HG03520 (cell line): ENCODE measurements at regions not wholly inside any gene's neighbourhood (a gene's known extent, or its start where the extent isn't known, plus 50 kb on each side); places are given as distances from the start of the nearest gene placed in this dataset.

ENCODE experiments used
- ATAC-seq: cut with Tn5 transposase; IDR thresholded peaks from one replicate; pipeline ENCODE4 v1.9.1; 2021; ENCODE audit warnings: mild to moderate bottlenecking, moderate library complexity; ENCODE audit not compliant: unreplicated experiment

- no peak for ATAC-seq
Measured at GRCh38 chrX:39125834-39126233, 324.6 kb downstream of the MID1IP1 start.

GRCh38 chrX:39133971-39134370 lies 332.7 kb downstream of the MID1IP1 start:
- peak; percentile 56 for ATAC-seq

GRCh38 chrX:39137363-39137954 lies 336.2 kb downstream of the MID1IP1 start:
- no peak for ATAC-seq

GRCh38 chrX:39140581-39140980 lies 339.3 kb downstream of the MID1IP1 start:
- ATAC-seq, result no peak

GRCh38 chrX:39144323-39144722 lies 343.1 kb downstream of the MID1IP1 start:
- ATAC-seq, result no peak

DNA sequence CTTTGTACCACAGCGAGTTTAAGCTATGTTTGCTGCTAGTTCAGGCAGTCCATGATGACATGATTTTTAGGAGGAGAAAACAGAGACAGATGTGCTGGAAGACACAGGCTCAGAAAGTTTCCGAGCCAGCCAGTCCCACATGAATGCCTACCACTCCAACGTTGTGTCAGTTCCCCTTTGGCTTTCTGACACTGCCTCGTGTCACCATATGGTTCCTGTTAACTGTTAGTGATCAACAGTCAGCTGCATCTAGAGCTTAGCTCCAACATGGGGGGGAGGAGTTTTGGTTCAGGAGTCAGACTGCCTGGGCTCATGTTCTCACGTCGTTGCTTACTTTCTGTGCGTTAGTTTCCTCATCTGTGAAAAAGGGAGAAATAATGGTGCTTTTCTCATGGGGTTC lies 343.7 kb downstream of the MID1IP1 start:
- ATAC-seq, result peak; percentile 54

DNA sequence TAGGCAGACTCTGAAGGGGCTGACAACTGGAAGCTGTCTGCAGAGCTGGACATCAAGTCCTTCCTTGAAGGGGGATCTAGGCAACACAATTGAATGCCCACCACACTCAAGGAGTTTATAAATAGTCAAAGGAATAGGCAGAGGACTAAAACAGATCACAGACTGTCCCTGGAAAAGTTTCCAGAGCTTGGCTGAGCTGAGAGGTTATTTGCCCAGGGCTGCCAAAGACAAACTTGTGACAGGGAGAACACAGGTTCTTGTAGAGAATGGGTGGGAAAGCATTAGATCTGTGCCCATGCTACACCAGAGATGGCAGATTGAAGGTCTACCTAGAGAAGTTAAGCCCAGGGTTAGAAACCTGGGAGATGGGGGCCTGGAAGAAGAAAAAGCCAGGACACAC lies 344.6 kb downstream of the MID1IP1 start:
- ATAC-seq, result no peak

GRCh38 chrX:39149761-39150160 lies 348.5 kb downstream of the MID1IP1 start:
- no peak for ATAC-seq

DNA sequence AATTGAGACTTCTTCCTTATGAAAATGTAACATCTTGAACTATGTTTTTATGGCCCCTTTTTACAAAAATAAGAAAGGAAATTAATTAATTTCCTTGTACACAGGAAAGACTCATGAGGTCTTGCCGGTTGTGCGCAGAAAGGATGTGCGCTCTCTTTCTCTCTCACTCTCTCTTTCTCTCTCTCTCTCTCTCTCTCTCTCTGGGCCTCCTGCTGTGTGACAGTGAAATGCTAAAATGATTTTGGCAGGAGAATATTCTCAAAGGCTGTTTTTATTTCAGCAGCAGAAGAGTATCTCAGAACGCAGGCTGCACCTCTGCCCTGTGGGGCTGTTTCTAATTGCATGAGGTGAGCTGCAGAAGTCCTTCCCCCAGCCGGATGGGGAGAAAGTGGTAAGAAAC lies 349.0 kb downstream of the MID1IP1 start:
- no peak for ATAC-seq

- ATAC-seq, result no peak
Measured at GRCh38 chrX:39150621-39151020, 349.4 kb downstream of the MID1IP1 start.

- ATAC-seq, result no peak
Measured at GRCh38 chrX:39152106-39152649, 350.9 kb downstream of the MID1IP1 start.

DNA sequence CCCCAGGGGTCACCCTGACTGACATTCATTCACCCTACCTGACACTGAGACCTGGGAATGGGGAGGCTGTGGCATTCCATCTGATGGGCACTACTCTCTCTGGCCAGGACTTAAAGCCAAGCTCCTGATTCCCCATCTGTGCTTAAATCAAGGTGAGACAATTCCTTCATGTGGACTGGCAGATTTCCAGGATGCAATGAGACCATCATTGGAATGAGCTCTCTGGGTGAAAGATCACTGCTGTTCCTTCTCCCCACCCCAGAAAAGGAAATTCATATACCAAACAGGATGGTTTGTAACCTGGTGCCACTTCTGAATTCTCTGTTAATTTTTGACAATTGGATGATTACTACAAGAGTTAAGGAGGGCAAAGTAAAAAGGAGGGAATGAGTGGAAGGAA lies 354.8 kb downstream of the MID1IP1 start:
- ATAC-seq, result no peak

DNA sequence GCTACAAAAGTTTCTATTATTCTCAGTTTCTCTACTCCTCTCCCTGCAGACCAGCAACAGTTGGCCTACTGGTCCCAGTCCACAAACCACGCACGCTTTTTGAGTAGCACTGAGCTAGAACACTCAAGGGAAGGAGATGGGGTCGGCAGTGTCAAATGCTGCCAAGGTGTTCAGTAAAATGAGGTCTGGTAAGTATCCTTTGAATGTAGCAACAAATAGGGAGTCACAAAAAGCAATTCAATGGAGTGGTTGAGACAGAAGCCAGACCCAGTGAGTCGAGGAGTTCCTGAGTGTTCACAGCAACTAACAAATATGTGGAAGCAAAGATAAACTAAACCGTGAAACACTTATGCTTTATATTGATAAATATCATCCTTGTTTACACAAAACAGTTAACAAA lies 355.7 kb downstream of the MID1IP1 start:
- ATAC-seq, result no peak

DNA sequence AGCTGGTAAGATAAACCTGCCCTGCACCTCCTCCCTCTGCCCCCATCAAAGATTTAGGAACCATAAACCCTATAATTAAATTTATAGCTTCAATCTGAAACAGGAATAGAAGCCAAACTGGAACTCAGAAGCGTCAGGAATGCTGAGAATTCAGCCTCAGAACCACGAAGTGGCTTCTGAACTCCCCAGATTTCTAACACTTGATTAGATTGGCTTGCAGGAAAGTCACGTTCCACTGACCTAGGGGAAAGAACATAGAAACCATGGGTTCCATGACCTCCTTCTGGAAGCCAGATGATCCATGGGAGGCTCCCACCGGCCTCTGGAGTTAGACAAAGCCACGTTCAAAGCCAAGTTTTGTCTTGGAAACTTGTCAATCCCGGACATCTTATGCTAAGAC lies 356.5 kb downstream of the MID1IP1 start:
- no peak for ATAC-seq

GRCh38 chrX:39158801-39159657 lies 357.8 kb downstream of the MID1IP1 start:
- ATAC-seq, result peak; percentile 64

DNA sequence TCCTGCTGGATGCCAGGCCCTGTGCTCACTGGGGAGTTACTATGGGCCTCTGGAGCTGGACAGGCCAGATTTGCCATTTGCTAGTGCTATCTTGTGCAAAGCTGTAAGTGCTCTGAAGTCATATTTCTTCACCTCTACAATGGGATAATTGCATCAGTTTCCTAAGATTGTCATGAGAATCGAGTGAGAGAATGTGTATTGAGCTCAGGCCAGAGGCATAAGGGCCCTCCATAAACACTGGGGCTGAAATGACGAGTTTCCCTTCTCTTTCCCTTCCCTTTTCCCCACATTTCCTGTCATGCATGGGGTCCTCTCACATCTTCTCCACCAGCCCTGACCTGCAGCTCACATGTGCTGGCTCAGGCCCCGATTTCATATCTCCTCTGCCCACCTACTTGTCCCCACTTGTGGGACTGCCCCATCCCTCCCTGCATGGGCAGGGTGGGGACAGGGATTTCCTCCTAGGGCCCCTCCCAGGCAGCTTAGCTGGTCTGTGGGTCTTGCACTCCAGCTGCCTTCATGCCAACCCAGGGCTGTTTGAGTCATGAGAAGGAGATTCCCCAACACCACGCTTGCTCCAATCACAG lies 358.8 kb downstream of the MID1IP1 start:
- ATAC-seq, result no peak

GRCh38 chrX:39161611-39162255 lies 360.5 kb downstream of the MID1IP1 start:
- no peak for ATAC-seq

- no peak for ATAC-seq
Measured at GRCh38 chrX:39162322-39162735, 361.1 kb downstream of the MID1IP1 start.

GRCh38 chrX:39163581-39164126 lies 362.4 kb downstream of the MID1IP1 start:
- ATAC-seq, result no peak

- ATAC-seq, result no peak
Measured at GRCh38 chrX:39164212-39164611, 363.0 kb downstream of the MID1IP1 start.

DNA sequence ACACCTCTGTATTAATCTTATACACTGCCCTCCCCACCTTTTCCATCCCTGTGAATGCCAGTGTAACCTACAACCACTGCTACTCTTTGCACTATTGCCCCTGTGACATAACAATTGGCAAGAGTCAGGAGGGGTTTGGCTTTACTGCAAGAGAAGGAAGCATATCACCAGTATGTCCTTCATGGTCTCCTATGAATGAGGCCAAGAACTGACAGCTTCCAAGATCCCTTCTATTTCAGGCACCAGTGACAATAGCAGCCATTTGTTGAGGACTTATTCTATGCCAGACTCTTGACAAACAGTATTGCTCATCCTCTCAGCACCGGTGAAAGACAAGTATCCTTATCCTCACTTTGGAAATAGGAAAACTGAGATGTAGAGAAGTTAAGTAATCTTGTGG lies 363.9 kb downstream of the MID1IP1 start:
- ATAC-seq, result no peak
